CD4-positive, alpha-beta T cell treated with Interleukin-10 for 1 hour (primary cell): ENCODE measurements at regions not wholly inside any gene's neighbourhood (a gene's known extent, or its start where the extent isn't known, plus 50 kb on each side); places are given as distances from the start of the nearest gene placed in this dataset.

Source experiments
- DNase-seq: peaks from one replicate; pipeline ENCODE4 v3.0.0-alpha.2; 2020

DNA sequence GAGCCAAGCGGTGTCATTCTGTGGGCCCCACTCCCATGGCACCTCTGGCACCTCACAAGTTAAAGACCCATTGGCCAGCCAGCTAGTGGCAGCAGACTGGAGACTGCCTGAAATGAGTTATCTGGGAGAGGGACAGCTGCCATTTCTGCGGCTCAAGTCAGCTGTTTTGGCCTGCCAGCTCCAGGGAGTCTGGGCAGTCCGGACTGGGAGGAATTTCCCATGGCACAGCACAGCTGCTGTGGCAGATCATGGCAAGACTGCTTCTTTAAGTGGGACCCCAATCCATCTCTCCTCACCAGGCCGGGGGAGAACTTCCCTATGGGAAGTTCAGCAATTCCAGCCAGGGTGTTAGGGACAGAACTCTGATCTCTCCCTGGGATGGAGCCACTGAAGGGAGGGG lies 2187.6 kb upstream of the CELF4 start:
- DNase-seq: no peak

DNA sequence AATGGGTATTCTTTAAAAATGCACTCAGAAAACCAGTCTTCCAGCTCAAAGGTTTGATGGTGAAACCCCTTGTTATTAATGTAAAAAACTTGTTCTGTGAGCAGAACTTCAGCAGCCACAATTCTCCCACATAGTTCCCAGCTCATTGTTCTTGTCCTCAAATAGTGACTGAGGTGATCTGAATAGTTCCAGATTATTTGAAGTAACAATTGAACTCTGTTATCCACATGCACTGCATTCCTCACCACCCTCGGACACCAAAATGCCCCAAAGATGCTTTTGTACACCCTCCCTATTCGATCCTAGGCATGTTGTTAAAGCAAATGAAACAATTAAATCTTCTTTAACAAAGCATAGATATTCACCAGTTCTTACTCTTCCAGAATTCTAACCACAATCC lies 2186.8 kb upstream of the CELF4 start:
- DNase-seq: no peak

DNA sequence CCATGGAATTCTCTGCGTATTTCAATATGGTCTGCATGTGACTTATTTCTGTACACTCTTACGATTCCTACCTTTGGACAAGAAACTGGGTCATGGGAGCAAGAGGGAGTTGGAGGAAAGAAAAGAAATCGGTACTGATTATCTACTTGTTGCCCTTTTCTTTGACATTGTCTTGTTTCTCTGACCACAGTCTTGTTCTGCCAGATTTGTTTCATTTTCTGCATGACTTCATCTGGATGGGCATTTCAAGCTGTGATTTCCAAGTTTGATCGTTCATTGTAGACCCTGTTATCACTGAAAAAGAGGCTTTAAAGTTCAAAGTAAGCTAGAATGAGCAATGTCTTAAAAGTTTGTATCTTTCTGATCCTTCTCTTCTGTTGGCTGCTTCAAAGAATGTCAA lies 2186.3 kb upstream of the CELF4 start:
- DNase-seq: no peak

DNA sequence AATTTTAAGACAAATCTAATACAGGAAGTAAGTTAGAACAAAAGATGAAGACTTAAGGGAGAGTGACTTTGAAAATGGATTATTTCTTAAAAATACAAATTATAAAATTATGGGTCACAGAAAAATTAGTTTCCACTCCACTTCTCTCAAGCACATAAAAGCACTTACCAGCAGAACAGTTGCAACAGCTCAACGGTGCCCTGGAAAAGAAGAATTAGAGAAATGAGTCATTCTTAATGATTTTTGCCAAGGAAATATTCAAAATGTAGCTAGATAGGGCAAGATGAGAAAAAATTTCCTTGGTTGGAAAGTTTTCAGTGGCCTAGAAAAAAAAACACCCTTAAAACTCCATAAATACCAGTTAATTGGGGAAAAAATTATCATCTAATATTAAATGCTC lies 2185.6 kb upstream of the CELF4 start:
- no peak for DNase-seq

DNA sequence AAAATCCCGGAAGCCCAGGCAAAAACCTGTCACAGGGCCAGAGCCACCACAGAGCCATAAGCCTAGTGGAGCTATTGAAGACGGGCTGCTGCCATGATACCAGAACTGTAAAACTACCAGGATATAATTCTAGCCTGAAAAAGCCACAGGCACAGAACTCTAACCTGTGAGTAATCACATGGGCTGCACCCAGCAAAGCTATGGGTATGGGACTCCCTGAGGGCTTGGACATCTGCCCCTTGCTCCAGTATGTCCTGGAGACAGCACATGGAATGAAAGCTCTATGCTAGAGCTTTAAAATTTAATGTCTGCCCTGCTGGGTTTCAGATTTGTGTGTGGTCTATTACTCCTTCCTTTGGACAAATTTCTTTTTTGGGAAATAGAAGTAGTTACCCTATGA lies 2183.6 kb upstream of the CELF4 start:
- DNase-seq: no peak

DNA sequence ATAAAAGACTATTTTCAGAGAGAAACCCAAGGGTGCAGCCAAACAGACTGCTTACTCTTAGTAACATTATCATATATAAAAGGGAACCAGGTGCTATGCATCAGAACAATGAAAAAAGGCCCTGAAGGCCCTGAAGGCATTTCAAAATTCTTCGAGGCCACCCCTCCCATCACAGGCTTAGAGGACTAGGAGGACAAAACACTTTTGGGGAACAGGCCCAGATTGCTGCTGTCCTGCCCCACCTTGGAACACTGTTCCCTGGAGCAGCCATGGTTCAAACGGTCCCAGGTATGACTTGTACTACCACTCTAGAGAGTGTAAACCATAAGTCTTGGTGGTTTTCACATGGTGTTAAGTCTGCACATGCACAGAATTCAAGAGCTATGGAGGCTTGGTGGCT lies 2183.1 kb upstream of the CELF4 start:
- DNase-seq: no peak

DNA sequence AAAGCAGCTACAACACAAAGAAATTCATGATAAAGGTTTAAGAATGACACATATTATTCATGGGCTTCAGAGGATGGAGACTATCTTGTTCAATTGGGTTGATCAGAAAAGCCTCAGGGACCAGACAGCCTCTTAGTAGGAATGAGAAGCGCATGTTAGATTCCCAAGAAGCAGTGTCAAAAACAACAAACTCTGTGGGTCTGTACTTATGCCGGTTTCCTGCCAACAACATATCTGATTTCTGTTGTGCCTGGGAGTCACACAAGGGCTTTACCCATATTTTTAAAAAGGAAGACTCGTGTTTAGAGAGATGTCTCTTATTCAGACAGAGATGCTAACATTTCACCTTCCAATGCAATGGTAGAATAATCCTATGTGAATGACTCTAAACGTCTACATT lies 2180.6 kb upstream of the CELF4 start:
- no peak for DNase-seq

DNA sequence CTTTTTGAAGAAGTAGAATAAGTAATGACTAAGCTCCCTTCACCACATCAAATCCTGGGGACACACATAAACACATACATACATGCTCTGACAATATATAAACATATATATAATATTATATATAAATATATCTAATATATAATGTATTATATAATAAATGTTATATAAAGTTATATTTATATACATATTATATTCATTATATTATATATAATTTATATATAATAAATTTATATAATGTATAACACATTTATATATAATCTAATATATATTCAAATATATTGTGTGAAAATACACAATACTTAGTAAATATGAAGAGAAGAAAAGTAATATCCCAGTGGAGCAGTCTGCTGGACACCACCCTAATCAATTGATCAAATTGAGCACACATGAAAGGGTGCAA lies 2177.9 kb upstream of the CELF4 start:
- DNase-seq: no peak

DNA sequence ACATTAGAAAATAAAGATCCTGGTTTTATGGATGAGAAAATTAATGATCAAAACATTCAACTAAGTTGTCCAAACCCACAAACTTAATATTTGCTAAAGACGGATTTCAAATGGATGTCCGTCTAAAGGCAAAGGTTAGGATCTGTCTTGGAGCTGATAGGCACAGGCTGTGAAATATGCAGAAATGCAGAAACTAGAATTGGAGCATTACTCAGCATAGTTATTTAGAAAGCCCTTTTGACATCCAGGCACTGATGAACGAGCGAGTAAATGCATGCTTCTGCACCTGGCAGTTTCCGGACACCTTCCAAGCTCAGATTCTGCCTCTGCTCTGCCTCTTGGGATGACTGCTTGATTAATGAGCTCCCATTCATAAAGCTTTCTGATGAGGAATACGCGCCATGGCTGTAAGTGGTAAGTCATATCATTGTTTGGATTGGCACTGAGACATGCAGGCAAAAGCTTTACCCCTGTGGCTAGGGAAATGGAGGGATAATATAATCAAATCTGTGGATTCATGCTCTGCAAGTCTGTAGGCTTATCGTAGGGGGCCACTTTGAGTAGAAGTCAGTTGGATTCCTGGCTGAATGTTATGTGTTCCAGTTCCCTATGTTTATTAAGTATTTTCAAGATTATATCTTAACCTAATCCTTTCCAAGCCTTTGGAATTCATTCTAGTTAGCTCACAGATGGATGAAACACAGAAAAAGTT lies 2176.3 kb upstream of the CELF4 start:
- no peak for DNase-seq

DNA sequence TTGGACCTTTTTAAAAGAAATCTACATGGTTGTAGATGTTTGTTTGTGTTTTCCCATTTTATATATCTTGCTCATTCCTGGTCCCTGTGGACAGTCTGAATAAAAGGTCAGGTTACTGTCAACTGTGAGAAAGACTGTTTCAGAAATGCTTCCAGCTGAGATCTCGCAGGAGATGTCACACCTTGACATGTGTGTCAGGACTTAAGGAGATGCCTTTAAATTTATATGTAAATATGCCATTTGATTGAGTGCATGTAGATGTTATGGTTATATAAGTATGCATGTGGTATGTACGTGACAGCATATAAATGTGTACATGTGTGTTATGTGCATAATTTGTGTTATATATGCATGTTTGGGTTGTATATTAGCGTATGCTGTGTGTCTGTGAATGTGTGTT lies 2172.3 kb upstream of the CELF4 start:
- no peak for DNase-seq

DNA sequence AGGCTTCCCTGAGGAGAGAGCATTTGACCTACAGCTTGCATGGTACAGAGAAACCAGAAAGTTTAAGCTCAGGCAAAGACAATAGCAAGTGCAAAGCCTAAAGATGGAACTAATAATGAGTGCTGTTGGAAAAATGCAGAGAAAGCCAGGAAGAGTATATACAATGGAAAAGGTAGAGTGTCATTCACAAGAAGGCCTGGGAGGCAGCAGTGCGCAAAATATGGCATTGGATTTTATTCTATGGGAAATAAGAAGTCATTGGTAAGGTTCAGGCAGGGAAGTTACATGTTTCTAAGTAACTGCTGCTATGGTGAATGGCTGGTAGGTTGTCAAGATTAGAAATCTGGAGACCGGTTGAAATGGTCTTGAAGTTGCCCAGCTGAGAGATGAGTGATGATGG lies 2167.3 kb upstream of the CELF4 start:
- no peak for DNase-seq

DNA sequence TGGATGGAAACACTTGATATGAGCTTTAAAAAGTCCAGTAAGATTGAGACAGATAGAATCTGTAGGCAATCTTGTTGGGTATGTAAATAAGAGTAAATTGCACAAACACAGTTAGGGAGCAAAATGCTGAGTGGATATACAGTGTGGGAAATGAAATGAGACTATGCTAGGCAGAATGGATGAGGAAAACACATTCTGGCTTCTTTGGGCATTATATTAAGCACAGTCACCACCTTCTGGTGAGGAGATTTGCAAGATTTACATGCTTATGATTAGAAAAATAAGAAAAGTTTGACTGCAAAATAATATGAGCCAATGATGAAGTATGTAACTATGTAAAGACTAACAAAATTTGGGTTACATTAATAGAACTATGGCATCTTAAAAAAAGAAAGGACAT lies 2165.0 kb upstream of the CELF4 start:
- DNase-seq: no peak

DNA sequence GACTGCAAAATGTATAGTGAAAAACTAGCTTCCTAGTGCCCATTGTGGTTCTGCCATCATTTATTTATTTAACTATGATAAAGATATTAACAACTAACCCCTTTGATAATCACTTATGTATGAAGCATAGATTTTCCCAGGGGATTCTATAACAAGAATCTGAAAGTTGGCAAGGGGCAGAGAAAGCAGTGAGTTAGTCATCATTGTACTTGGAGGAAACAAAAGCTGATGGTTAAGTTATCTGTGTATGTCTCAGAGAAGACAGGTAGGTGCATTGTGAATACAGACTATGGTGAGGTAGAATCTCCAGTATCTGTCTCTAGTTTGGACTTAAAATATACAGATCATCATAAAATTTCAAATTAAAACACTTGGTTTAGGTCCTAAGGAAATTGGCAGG lies 2159.1 kb upstream of the CELF4 start:
- DNase-seq: no peak

DNA sequence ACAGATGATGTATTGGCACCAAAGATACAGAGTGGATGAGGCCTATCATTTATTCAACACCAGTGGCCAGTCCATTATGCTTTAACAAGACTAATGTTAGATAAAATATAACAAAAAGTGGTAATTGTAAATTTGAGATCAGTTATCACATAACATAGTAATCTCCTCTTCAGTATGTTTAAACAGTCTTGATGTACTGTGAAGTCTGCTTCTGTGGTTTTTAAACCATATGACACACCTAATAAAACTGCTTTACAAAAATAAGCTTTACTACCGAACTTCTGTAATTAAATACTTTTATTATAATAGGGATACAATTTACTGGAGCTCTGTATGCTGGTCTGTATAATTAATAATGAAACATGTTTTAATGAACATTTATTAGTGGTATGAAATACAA lies 2156.1 kb upstream of the CELF4 start:
- DNase-seq: no peak

DNA sequence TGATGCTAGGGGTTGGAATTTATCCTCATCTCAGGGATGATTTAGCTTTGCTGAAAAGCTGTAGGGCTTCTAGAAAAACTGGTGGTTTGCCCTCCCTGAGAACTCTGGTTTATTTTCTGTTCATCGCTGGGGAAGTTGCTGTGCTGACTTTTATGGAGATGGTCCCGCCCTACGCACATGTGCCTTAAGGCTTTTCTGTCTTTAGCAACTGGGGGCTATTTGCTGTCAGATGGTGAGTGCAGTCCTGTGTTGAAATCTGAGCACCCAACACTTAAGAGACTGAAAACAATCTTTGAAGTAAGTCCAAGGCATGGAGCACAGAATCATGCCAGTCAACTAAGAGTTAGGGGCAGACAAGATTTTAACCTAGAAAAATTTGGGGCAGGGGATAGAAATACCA lies 2148.4 kb upstream of the CELF4 start:
- DNase-seq: no peak

DNA sequence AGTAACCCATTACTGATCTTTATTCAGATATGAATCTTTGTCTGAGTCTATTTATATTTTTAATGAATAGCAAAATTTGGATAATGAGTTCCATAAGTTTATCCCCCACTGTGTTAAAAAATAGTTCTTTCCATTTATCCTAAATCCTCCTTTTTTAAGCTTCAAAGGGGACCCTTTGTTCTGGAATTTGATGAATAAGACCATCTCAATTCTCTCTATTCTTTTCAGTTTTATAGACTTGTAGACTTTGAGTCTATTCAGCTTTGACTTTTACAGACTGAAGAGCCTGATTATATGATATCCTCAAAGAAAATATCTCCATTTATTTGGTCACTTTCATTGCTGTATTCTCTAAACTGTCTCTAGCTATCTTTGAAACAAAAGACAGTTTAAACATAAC lies 2146.1 kb upstream of the CELF4 start:
- no peak for DNase-seq

DNA sequence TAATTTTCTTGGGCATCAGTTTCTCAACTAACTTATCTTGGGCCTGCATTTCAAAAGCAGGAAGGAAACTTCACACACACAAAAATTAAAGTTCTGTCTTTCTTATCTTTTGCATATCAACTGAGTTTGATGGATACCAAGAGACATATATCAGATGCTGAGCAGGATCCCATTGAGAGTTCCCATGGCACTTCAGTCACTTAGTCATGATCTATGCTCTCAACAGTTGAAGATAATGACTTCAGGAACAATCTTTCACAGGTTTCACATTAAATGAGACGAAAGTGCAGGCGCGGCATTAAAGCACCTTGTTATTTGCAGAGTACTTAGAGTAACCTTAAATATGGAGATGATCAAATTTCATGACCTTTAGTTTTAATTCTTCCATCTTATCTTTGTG lies 2139.8 kb upstream of the CELF4 start:
- no peak for DNase-seq

DNA sequence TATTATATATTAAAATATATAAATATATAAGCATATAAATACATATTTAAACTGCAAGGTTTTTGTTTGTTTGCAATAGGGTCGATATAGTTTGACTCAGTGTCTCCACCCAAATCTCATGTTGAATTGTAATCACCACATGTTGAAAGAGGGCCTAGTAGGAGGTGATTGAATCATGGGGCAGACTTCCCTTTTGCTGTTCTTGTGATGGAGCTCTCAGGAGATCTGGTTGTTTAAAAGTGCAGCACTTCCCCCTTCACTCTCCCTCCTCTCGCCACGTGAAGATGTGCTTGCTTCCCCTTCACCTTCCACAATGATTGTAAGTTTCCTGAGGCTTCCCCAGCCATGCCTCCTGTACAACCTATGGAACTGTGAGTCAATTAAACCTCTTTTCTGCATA lies 2137.3 kb upstream of the CELF4 start:
- DNase-seq: no peak

DNA sequence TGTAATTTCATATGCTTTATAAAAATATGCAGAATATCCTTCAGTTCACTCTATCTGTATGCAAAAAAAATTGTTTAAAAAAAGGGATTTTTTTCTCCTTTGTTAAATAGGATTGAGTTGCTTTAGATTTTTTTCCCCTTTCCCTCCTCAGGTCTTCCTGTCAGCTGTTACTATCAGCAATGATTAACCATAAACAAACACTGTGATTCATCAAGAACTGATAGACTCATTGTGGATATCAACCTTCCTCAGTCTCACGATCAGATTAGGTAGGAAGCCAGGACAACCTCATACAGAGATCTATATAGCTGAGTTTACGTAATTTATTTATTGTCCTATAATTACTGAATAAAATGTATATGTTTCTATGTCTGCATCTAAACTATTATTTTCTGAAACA lies 2136.2 kb upstream of the CELF4 start:
- no peak for DNase-seq

DNA sequence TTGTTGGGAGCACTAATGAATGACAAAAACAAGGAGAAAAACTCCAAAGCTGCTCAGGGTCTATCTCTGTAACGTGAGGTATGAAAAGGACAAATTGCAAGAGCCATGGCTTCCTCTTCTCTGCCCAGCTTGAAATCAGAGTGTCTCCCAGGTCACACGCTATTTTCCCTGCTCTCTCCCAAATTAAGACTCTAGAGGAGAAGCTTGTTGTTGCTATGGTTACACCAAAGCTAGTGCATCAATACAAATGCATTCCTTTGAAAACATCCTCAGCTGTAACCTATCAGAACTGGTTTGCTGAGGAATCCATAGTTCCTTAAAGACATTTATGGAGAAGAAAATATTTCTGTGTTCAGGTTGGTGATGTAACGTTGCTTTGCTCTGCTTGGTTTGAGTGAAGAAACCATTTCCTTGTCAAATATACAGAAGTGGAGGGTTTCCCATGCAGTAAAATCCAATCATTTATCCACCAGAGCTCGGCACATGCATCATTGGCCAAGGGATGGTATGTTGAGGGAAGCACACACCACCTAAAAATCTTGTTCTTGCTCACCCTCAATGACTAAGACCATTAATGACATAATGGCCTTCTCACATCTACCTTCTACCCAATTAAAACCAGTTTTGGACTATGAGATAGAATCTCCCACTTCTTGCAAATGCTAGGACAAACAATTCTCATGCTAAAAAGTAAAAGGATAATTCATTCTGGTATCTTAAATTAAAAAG lies 2135.6 kb upstream of the CELF4 start:
- DNase-seq: no peak

DNA sequence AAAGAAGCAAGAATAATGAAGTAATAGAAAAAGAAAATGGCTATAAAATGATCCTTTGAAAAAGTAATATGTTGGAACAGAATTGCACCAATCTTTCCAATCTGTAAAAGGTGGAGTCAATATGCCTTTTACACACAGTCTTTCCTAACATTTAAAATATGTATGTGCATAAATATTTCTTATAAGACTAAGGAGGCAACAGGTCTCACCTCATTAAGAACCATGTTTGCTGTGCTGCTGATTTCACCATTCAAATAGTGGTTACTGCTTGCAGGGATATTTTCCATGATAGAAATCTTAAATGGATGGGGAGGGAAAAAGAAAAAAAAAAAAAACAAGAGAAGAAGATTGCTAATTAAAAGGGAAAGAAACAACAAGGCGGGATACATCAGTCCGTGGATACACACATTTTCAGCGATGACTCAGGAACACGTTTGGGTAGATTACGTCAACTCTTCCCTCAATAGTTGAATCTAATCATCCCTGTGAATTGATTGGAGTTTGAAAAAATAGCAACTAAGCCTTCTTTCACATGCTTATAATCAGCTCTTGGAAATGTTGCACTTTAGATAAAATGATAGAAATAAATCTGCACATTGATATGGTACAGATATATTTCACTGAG lies 2133.9 kb upstream of the CELF4 start:
- no peak for DNase-seq

DNA sequence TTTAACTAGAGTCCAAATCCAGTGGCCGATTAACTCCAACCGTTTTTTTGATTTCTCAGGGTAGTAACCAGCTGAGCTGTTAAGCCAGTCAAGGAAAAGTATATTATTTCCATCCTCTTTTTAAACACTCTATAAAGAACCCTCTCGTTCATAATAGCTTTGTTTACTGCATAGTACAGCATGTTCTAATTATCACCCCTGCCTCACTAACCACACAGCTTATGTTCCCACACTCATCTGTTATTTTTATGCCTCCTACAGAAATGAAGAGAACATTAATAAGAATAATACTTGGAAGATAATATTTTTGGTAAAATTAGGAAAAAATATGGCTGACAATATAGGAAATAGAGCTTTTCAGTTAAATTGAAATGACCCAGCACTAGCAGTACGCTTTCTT lies 2132.8 kb upstream of the CELF4 start:
- DNase-seq: no peak

DNA sequence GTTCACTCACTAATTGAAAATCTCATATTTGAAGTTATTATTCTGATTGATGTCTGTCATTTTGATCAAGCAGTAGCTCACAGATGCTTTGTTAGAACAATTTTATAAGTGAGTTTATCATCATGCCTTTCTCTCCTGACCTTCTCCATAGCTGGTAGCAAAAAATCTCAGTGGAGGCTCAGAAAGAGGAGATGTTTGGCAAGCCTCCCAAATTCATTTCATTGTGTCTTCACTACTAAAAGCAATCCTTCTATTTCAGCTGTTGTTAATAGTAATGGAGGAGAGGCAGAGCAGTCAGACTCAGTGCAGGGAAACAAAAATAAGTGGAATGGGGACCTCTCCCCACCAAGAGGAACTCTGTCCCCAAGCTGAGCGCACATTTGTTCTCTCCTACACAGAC lies 2127.8 kb upstream of the CELF4 start:
- DNase-seq: no peak

DNA sequence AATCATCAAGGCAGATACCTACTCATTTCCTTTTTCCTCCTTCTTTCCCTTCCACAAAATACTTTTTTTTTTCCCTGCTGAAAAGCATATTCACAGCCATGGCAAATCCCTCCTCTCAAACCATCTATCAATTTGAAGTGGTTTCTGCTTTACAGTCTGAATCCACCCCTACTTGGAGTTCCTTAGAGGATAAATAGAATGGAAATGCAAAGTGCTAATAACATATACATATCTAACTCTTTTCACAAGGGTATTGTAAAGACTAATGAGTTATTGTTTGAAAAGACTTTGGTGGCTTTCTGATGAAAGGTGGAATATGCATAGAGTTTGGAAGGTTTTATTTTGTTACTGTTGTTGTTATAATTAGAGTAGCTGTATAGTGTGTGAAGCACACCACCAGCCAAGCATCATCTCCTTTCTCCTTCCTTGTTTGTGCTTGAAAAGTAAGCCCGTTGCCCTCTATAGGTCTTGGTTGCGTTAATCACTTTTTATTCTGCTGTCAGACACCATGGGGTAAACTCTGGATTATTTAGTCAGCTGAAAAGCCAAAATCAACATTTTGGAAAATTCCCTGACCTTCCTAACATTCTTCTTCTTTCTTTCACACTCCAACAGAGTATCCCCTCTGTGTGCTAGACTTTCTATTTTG lies 2126.9 kb upstream of the CELF4 start:
- no peak for DNase-seq
